T-cell (primary cell): ENCODE measurements at regions not wholly inside any gene's neighbourhood (a gene's known extent, or its start where the extent isn't known, plus 50 kb on each side); places are given as distances from the start of the nearest gene placed in this dataset.

Experiments used
- ATAC-seq, 4 experiments: fragments of 200-7000 bp in 3 of 4; fragments of 150-1000 bp in 1 of 4; cut with Tn5 transposase; replicated peaks in 1 of 4; 1 replicate in 3 of 4; 2 replicates in 1 of 4; pipeline ENCODE4 v1.10.0; 2021; ENCODE audit warnings: moderate library complexity in 3 of 4, mild to moderate bottlenecking in 2 of 4, moderate number of reproducible peaks in 1 of 4
- CTCF ChIA-PET, 2 donors: fragments of 300-600 bp; sonication (Branson Sonifier 250); formaldehyde crosslinking; loops; one replicate each; lab custom pipeline; 2022; ENCODE audit warnings: antibody characterized with exemption in 2 of 2; lab: Charles Lee
- POLR2A ChIA-PET, 2 donors: fragments of 300-600 bp; sonication (Branson Sonifier 250); formaldehyde crosslinking; loops; one replicate each; lab custom pipeline; 2022; ENCODE audit warnings: antibody characterized with exemption in 2 of 2; lab: Charles Lee
- DNase-seq, 35 experiments: peaks; one replicate each; pipeline versions ENCODE4 v3.0.0 to v3.0.0-alpha.2; 2013 to 2023
- H3K27ac ChIP-seq: one replicate; pipeline ENCODE4 v1.5.1; 2013; ENCODE audit warnings: low read length
- H3K27me3 ChIP-seq, 2 experiments: replicated peaks in 1 of 2; 1 replicate in 1 of 2; 2 replicates in 1 of 2; pipeline versions ENCODE4 v1.6.1 to v1.7.0; 2013; ENCODE audit warnings: low read length in 1 of 2, mixed read lengths in 1 of 2; ENCODE audit not compliant: control insufficient read depth in 2 of 2, insufficient read depth in 2 of 2; ENCODE audit errors: extremely low read depth in 1 of 2
- H3K36me3 ChIP-seq, 2 donors: 1 replicate in 1 of 2; 2 replicates in 1 of 2; pipeline versions ENCODE4 v1.6.1 to v1.7.0; 2013; ENCODE audit warnings: low read length in 1 of 2; ENCODE audit not compliant: control insufficient read depth in 2 of 2, insufficient read depth in 1 of 2; ENCODE audit errors: extremely low read depth in 1 of 2
- H3K4me1 ChIP-seq, 2 experiments: 1 replicate in 1 of 2; 2 replicates in 1 of 2; pipeline versions ENCODE4 v1.6.1 to v1.7.0; 2013; ENCODE audit warnings: low read length in 2 of 2, mixed read lengths in 1 of 2; ENCODE audit not compliant: insufficient read depth in 2 of 2, control insufficient read depth in 1 of 2; ENCODE audit errors: extremely low read depth in 1 of 2
- H3K4me3 ChIP-seq, 2 donors: 1 replicate in 1 of 2; 2 replicates in 1 of 2; pipeline versions ENCODE4 v1.5.1 to v1.7.0; 2013; ENCODE audit warnings: mild to moderate bottlenecking in 2 of 2, low read length in 1 of 2, moderate library complexity in 1 of 2; ENCODE audit not compliant: control insufficient read depth in 1 of 2; ENCODE audit errors: extremely low read depth in 1 of 2
- H3K9me3 ChIP-seq: 2 replicates; pipeline ENCODE4 v1.7.0; 2013
- H3K27ac Mint-ChIP-seq, 2 donors: one replicate each; pipeline ENCODE4 v1.8.0; 2020 to 2021; ENCODE audit warnings: mild to moderate bottlenecking in 2 of 2, mixed read lengths in 2 of 2
- H3K27me3 Mint-ChIP-seq, 2 donors: one replicate each; pipeline ENCODE4 v1.8.0; 2021 to 2022; ENCODE audit warnings: mixed read lengths in 2 of 2
- H3K36me3 Mint-ChIP-seq: one replicate; pipeline ENCODE4 v1.8.0; 2021; ENCODE audit warnings: mixed read lengths
- H3K4me1 Mint-ChIP-seq, 3 donors: one replicate each; pipeline ENCODE4 v1.8.0; 2020 to 2022; ENCODE audit warnings: mixed read lengths in 3 of 3, mild to moderate bottlenecking in 1 of 3
- H3K4me3 Mint-ChIP-seq, 3 donors: one replicate each; pipeline ENCODE4 v1.8.0; 2020 to 2022; ENCODE audit warnings: mild to moderate bottlenecking in 3 of 3, mixed read lengths in 3 of 3, moderate library complexity in 3 of 3
- H3K9me3 Mint-ChIP-seq, 3 donors: one replicate each; pipeline ENCODE4 v1.8.0; 2020 to 2022; ENCODE audit warnings: mixed read lengths in 3 of 3
- WGBS: methylation state at CpG from one replicate; pipeline ENCODE4 v1.1.5; 2013; ENCODE audit warnings: missing lambda C conversion rate; ENCODE audit not compliant: insufficient coverage; 5-methylcytosine and 5-hydroxymethylcytosine counted together

- peaks cover 0 to 17% of the 10 kb centered on the region in 2 experiments for H3K27me3 ChIP-seq
- no peak overlapping the region for H3K27ac ChIP-seq
- Mint-ChIP-seq H3K4me1 (no peaks in the 10 kb centered on the region), H3K27me3 (peaks cover 0 to 3% of the 10 kb centered on the region in 2 donors), H3K36me3 (no peaks in the 10 kb centered on the region), H3K4me3 (no peak overlapping the region), H3K27ac (no peak overlapping the region), H3K9me3 (no peaks in the 10 kb centered on the region)
- WGBS: 56% methylated on average over 6 of the region's 8 CpGs
- ATAC-seq (no peak), DNase-seq (peak in 1 of 35 experiments; percentile 20)
- H3K4me3 ChIP-seq: no peak overlapping the region
- POLR2A ChIA-PET: interaction anchor here in 1 of 2 donors (0.6 kb wide), 1 partner anchor 15 kb away, joined by 6 read pairs; no protein-coding TSS in a partner anchor
- no peaks in the 10 kb centered on the region for H3K4me1 ChIP-seq
- CTCF ChIA-PET: no interaction called here
- no peaks in the 10 kb centered on the region for H3K36me3 ChIP-seq
- no peaks in the 10 kb centered on the region for H3K9me3 ChIP-seq
Measured at GRCh38 chr19:16022251-16022650, 54.0 kb upstream of the TPM4 start.

- ATAC-seq: no peak
Measured at GRCh38 chr19:16022681-16023080, 53.6 kb upstream of the TPM4 start.

GRCh38 chr19:16023146-16023915 is 53.0 kb upstream of the TPM4 start:
- Histone ChIP-seq H3K4me3 (no peak overlapping the region), H3K36me3 (no peaks in the 10 kb centered on the region), H3K9me3 (no peaks in the 10 kb centered on the region), H3K4me1 (no peaks in the 10 kb centered on the region), H3K27me3 (peaks cover 0 to 17% of the 10 kb centered on the region in 2 experiments), H3K27ac (no peak overlapping the region)
- Mint-ChIP-seq H3K9me3 (no peaks in the 10 kb centered on the region), H3K4me1 (no peaks in the 10 kb centered on the region), H3K4me3 (no peak overlapping the region), H3K27me3 (peaks cover 0 to 3% of the 10 kb centered on the region in 2 donors), H3K36me3 (no peaks in the 10 kb centered on the region), H3K27ac (no peak overlapping the region)
- DNase-seq (peak in 1 of 35 experiments; percentile 17), ATAC-seq (no peak)
- POLR2A ChIA-PET: no interaction called here
- 65% methylated on average over 14 of the region's 14 CpGs for WGBS
- CTCF ChIA-PET: no interaction called here

More at GRCh38 chr19:16022681-16023080, 53.6 kb upstream of the TPM4 start:
- 86% methylated on average over 3 of the region's 4 CpGs for WGBS
- no peak overlapping the region for H3K27ac ChIP-seq
- H3K27me3 ChIP-seq: peaks cover 0 to 17% of the 10 kb centered on the region in 2 experiments
- ChIA-PET POLR2A (no interaction called here), CTCF (no interaction called here)
- H3K27me3 Mint-ChIP-seq: peaks cover 0 to 3% of the 10 kb centered on the region in 2 donors
- H3K9me3 Mint-ChIP-seq: no peaks in the 10 kb centered on the region
- no peak for DNase-seq
- no peaks in the 10 kb centered on the region for H3K36me3 Mint-ChIP-seq
- H3K4me1 Mint-ChIP-seq: no peaks in the 10 kb centered on the region
- no peaks in the 10 kb centered on the region for H3K9me3 ChIP-seq
- H3K4me1 ChIP-seq: no peaks in the 10 kb centered on the region
- H3K36me3 ChIP-seq: no peaks in the 10 kb centered on the region
- H3K27ac Mint-ChIP-seq: no peak overlapping the region
- H3K4me3 ChIP-seq: no peak overlapping the region
- H3K4me3 Mint-ChIP-seq: no peak overlapping the region

GRCh38 chr19:16024266-16025107 is 51.8 kb upstream of the TPM4 start:
- Mint-ChIP-seq H3K27me3 (peaks cover 0 to 3% of the 10 kb centered on the region in 2 donors), H3K27ac (no peak overlapping the region), H3K4me1 (no peaks in the 10 kb centered on the region), H3K4me3 (no peak overlapping the region), H3K9me3 (no peaks in the 10 kb centered on the region), H3K36me3 (no peaks in the 10 kb centered on the region)
- Histone ChIP-seq H3K4me1 (no peaks in the 10 kb centered on the region), H3K27me3 (peaks cover 0 to 8% of the 10 kb centered on the region in 2 experiments), H3K9me3 (no peaks in the 10 kb centered on the region), H3K36me3 (no peaks in the 10 kb centered on the region), H3K27ac (no peak overlapping the region), H3K4me3 (no peak overlapping the region)
- 82% methylated on average over 14 of the region's 18 CpGs for WGBS
- no peak for ATAC-seq
- ChIA-PET POLR2A (no interaction called here), CTCF (no interaction called here)
- peak in 1 of 35 experiments; percentile 21 for DNase-seq

GRCh38 chr19:16025108-16026101 is 50.9 kb upstream of the TPM4 start:
- H3K4me1 Mint-ChIP-seq: no peaks in the 10 kb centered on the region
- H3K27me3 Mint-ChIP-seq: peaks cover 0 to 3% of the 10 kb centered on the region in 2 donors
- Histone ChIP-seq H3K27ac (no peak overlapping the region), H3K4me1 (no peaks in the 10 kb centered on the region), H3K36me3 (no peaks in the 10 kb centered on the region), H3K9me3 (no peaks in the 10 kb centered on the region), H3K27me3 (peaks cover 0 to 2% of the 10 kb centered on the region in 2 experiments), H3K4me3 (no peak overlapping the region)
- ChIA-PET POLR2A (no interaction called here), CTCF (no interaction called here)
- 64% methylated on average over 20 of the region's 20 CpGs for WGBS
- ATAC-seq (no peak), DNase-seq (peak in 2 of 35 experiments; percentile 19 to 21)
- no peak overlapping the region for H3K4me3 Mint-ChIP-seq
- H3K36me3 Mint-ChIP-seq: no peaks in the 10 kb centered on the region
- H3K9me3 Mint-ChIP-seq: no peaks in the 10 kb centered on the region
- no peak overlapping the region for H3K27ac Mint-ChIP-seq
